Neural cell (in vitro differentiated cells): ENCODE measurements at regions not wholly inside any gene's neighbourhood (a gene's known extent, or its start where the extent isn't known, plus 50 kb on each side); places are given as distances from the start of the nearest gene placed in this dataset.

ENCODE experiments used
- EZH2 ChIP-seq: fragments of 200-600, 300-800 bp; shearing (Covaris generic), sonication (generic); IDR thresholded peaks from 2 replicates; pipeline ENCODE4 v1.6.1; 2014; ENCODE audit warnings: antibody characterized with exemption, low read length, borderline replicate concordance, mild to moderate bottlenecking; ENCODE audit not compliant: insufficient read depth, poor library complexity, severe bottlenecking
- MXI1 ChIP-seq: fragments of 450-650 bp; conservative IDR thresholded peaks from 2 replicates; pipeline ENCODE4 v1.6.1; 2014; ENCODE audit warnings: antibody characterized with exemption, mild to moderate bottlenecking; ENCODE audit not compliant: poor library complexity, severe bottlenecking
- POLR2AphosphoS5 ChIP-seq: IDR thresholded peaks from 2 replicates; pipeline ENCODE4 v1.6.1; 2012
- TF ChIP-seq, protein P1 (sequence below): fragments of 450-650 bp; IDR thresholded peaks from 2 replicates; pipeline ENCODE4 v1.5.1; 2014; ENCODE audit warnings: antibody characterized with exemption, mild to moderate bottlenecking, moderate library complexity; ENCODE audit not compliant: poor library complexity, severe bottlenecking
- TF ChIP-seq, protein P2 (sequence below): IDR thresholded peaks from 2 replicates; pipeline ENCODE4 v1.6.1; 2012; ENCODE audit warnings: borderline replicate concordance

DNA sequence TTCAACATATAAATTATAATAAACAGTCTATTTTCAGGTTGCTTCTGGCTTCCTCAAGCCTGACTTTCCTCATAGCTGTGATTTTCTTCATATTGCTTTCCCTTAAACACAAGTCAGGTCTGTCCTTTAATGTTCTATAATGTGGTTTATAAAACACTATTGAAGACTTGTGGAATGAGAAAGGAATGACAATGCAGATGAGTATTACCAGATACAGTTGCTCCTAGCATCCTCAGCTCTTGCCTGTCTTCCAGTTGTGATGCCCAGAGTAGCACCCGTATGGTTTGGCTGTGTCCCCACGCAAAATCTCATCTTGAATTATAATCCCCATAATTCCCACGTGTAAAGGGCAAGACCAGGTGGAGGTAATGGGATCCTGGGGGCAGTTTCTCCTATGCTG lies 265.7 kb upstream of the BOD1L1 start:
- TF ChIP-seq, protein P1, sequence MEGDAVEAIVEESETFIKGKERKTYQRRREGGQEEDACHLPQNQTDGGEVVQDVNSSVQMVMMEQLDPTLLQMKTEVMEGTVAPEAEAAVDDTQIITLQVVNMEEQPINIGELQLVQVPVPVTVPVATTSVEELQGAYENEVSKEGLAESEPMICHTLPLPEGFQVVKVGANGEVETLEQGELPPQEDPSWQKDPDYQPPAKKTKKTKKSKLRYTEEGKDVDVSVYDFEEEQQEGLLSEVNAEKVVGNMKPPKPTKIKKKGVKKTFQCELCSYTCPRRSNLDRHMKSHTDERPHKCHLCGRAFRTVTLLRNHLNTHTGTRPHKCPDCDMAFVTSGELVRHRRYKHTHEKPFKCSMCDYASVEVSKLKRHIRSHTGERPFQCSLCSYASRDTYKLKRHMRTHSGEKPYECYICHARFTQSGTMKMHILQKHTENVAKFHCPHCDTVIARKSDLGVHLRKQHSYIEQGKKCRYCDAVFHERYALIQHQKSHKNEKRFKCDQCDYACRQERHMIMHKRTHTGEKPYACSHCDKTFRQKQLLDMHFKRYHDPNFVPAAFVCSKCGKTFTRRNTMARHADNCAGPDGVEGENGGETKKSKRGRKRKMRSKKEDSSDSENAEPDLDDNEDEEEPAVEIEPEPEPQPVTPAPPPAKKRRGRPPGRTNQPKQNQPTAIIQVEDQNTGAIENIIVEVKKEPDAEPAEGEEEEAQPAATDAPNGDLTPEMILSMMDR, result no peak
- TF ChIP-seq EZH2 (no peak), MXI1 (no peak), POLR2AphosphoS5 (no peak)
- TF ChIP-seq, protein P2, sequence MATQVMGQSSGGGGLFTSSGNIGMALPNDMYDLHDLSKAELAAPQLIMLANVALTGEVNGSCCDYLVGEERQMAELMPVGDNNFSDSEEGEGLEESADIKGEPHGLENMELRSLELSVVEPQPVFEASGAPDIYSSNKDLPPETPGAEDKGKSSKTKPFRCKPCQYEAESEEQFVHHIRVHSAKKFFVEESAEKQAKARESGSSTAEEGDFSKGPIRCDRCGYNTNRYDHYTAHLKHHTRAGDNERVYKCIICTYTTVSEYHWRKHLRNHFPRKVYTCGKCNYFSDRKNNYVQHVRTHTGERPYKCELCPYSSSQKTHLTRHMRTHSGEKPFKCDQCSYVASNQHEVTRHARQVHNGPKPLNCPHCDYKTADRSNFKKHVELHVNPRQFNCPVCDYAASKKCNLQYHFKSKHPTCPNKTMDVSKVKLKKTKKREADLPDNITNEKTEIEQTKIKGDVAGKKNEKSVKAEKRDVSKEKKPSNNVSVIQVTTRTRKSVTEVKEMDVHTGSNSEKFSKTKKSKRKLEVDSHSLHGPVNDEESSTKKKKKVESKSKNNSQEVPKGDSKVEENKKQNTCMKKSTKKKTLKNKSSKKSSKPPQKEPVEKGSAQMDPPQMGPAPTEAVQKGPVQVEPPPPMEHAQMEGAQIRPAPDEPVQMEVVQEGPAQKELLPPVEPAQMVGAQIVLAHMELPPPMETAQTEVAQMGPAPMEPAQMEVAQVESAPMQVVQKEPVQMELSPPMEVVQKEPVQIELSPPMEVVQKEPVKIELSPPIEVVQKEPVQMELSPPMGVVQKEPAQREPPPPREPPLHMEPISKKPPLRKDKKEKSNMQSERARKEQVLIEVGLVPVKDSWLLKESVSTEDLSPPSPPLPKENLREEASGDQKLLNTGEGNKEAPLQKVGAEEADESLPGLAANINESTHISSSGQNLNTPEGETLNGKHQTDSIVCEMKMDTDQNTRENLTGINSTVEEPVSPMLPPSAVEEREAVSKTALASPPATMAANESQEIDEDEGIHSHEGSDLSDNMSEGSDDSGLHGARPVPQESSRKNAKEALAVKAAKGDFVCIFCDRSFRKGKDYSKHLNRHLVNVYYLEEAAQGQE, result no peak
